D721Med (cell line): ENCODE measurements at regions not wholly inside any gene's neighbourhood (a gene's known extent, or its start where the extent isn't known, plus 50 kb on each side); places are given as distances from the start of the nearest gene placed in this dataset.
"Not testable (repeated sequence)": the region's sequence is repeated elsewhere in the genome, so short reads cannot be mapped to it uniquely, and the experiment has no call there.

Experiments used
- DNase-seq: peaks from one replicate; pipeline ENCODE4 v3.0.0; 2011; ENCODE audit warnings: low spot score; ENCODE audit not compliant: insufficient read length
- FAIRE-seq: peaks from 2 replicates; lab custom pipeline; 2011; peaks lifted over from hg19 to GRCh38; lab: Jason Lieb, UNC
- TF ChIP-seq, protein P1 (sequence below): IDR thresholded peaks from 2 replicates; pipeline ENCODE4 v1.5.1; 2012; ENCODE audit warnings: mild to moderate bottlenecking, control low read depth; ENCODE audit not compliant: insufficient read depth; ENCODE audit errors: missing control alignments

DNA sequence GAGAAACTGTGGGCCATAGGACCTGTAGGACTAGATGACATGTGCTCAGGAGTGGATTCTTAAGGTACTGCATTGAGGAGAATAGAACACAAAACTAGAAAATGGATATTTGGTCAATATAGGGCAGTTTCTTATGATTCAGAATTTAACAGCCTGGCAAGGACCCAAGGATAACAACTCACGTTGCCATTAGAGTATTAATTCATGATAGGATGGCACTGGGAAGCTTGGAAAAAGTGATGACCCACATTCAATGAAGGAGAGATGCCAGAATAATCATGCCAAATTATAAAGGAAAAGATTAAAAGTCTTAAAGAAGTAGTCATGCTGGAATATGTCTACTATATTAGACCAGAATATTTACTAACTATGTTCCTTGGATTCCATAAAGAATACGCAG, 594.5 kb downstream of the ANKRD50 start:
- DNase-seq (no peak), FAIRE-seq (no peak)
- TF ChIP-seq, protein P1, sequence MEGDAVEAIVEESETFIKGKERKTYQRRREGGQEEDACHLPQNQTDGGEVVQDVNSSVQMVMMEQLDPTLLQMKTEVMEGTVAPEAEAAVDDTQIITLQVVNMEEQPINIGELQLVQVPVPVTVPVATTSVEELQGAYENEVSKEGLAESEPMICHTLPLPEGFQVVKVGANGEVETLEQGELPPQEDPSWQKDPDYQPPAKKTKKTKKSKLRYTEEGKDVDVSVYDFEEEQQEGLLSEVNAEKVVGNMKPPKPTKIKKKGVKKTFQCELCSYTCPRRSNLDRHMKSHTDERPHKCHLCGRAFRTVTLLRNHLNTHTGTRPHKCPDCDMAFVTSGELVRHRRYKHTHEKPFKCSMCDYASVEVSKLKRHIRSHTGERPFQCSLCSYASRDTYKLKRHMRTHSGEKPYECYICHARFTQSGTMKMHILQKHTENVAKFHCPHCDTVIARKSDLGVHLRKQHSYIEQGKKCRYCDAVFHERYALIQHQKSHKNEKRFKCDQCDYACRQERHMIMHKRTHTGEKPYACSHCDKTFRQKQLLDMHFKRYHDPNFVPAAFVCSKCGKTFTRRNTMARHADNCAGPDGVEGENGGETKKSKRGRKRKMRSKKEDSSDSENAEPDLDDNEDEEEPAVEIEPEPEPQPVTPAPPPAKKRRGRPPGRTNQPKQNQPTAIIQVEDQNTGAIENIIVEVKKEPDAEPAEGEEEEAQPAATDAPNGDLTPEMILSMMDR = no peak

DNA sequence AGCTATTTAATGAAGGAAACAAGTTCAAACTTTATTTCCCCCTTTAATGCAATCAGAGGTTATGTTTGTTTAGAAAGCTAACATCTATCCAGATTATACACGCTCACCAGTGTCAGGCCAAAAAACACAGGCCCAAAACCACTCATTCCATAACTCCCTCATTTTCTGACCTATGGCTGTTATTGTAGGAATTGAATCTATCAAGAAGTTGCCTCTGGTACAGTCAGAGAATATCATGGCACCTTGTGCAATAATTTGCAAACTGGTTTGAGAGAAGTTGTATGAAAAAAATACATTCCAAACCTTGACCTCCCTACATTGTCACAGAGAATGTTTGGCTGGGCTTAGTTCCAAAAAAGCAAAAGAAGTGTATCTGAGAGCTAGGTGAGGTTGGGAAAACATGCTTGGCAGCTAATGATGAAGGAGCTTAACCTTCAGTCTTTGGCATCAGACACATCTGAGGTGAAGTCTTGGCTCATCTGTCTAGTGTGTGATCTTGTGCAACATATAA, 591.0 kb downstream of the ANKRD50 start:
- DNase-seq (no peak), FAIRE-seq (no peak)
- TF ChIP-seq, protein P1 = no peak

DNA sequence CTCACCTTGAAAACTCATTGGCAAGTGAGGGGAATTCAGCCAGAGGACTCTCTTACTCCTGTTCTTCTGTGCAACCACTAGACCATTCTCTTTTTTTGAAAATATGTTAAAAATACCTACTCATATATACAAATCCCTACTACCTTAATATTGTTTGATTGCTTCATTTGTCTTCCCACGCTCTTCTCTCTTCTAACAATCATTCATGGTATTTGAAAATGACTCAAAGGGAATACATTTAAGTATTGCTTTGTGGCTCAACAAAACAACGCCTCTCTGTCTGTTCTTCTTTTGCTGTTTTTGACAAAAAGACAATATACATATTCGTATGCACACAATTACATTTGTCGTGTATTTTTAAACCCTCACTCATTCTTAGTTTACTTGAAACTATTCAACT, 589.4 kb downstream of the ANKRD50 start:
- FAIRE-seq (no peak), DNase-seq (no peak)
- TF ChIP-seq, protein P1 = no peak

DNA sequence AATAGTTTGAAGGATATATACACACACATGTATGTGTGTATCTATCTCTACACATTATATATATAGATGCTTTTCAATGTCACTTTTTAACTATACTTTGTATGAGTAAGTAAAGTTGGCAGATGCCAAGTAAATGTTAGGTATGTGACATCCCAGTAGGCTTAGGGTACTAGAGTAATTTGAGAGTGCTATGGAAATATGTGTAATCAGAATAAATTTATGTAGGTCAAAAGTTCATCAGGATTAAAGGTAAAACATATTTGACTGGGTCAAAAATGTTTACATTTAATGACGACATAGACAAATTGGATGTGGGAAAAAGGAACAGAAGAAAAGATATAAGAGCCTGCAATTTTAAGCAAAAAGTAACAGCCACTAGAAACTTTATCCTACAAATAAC, 588.8 kb downstream of the ANKRD50 start:
- TF ChIP-seq, protein P1 = no peak
- DNase-seq (no peak), FAIRE-seq (no peak)

DNA sequence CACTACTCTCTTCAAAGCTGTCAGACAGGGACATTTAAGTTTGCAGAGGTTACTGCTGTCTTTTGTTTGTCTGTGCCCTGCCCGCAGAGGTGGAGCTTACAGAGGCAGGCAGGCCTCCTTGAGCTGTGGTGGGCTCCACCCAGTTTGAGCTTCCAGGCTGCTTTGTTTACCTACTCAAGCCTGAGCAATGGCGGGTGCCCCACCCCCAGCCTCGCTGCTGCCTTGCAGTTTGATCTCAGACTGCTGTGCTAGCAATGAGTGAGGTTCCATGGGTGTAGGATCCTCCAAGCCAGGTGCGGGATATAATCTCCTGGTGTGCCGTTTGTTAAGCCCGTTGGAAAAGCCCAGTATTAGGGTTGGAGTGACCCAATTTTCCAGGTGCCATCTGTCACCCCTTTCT, 581.2 kb downstream of the ANKRD50 start:
- not testable (repeated sequence) for FAIRE-seq, DNase-seq

DNA sequence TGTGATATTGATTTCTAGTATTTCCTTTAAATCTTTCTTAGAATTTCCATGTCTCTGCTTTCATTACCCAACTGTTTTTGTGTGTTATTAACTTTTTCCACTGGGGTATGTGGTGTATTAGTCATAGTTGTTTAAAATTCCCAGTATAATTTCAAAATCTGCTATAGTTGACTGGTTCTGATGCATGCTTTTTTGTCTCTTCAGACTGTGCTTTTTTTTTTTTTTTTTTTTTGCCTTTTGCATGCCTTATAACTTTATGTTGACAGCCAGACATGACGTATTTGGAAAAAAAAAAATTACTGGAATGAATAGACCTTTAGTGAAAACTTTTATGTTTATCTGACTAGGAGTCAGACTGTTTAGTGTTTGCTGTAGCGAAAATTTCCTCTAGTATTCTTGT, 580.4 kb downstream of the ANKRD50 start:
- TF ChIP-seq, protein P1 = no peak
- DNase-seq = no peak
- FAIRE-seq = no peak

DNA sequence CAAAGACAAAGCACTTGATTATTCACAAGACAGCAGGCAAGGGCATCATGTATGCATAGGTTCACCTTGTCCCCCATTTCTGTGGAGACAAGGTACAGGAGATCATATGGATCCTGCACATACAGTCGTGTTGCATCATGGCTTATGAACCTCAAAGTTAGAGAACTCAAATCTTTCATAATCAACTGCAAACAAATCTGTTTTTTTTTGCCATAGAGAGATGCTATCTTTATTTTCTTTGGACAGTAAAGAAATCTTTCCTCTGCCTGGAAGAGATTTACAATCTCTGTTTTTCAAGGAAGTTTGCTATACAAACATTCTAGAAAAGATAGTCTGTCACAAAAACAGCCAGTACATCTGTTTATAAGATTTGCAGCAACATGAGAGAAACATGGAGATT, 578.8 kb downstream of the ANKRD50 start:
- DNase-seq (no peak), FAIRE-seq (no peak)
- TF ChIP-seq, protein P1 = no peak

DNA sequence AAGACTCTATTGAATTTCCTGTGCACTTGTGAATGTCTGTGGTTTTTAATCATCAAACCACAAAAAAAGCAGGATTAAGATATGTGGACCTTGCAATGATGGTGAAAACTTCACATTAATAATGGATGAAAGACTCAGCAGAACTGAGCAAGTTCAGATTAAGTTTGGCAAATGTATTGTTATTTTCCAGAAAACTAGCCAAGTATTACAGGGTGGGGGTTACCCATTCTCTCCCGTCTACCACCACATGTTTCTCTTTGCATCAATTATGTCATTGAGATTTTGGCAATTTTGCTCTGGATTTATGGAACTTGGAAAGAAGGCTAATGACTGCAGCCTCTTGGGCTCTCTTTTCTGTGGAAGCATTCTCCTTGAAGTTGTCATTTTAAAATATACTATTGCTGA, 577.1 kb downstream of the ANKRD50 start:
- DNase-seq (no peak), FAIRE-seq (no peak)
- TF ChIP-seq, protein P1 = no peak
